Endodermal cell (in vitro differentiated cells): ENCODE measurements at regions not wholly inside any gene's neighbourhood (a gene's known extent, or its start where the extent isn't known, plus 50 kb on each side); places are given as distances from the start of the nearest gene placed in this dataset.

Experiments
- DNase-seq: peaks from one replicate; pipeline ENCODE4 v3.0.0-alpha.2; 2017
- H3K27ac ChIP-seq: 2 replicates; pipeline ENCODE4 v1.5.1; 2013; ENCODE audit warnings: mild to moderate bottlenecking, low read depth, low read length, moderate library complexity
- H3K27me3 ChIP-seq: 2 replicates; pipeline ENCODE4 v1.6.1; 2013; ENCODE audit warnings: mild to moderate bottlenecking, low read length, moderate library complexity; ENCODE audit not compliant: insufficient read depth, control insufficient read depth, poor library complexity, severe bottlenecking
- H3K36me3 ChIP-seq: 2 replicates; pipeline ENCODE4 v1.7.0; 2013; ENCODE audit warnings: mild to moderate bottlenecking, low read length, moderate library complexity; ENCODE audit not compliant: control insufficient read depth, insufficient read depth
- H3K4me1 ChIP-seq: one replicate; pipeline ENCODE4 v1.7.0; 2013; ENCODE audit warnings: low read length; ENCODE audit not compliant: control insufficient read depth, insufficient read depth
- H3K4me3 ChIP-seq: 2 replicates; pipeline ENCODE4 v1.5.1; 2013; ENCODE audit warnings: mild to moderate bottlenecking, low read length, moderate library complexity
- H3K9ac ChIP-seq: 2 replicates; pipeline ENCODE4 v1.6.1; 2013; ENCODE audit warnings: mild to moderate bottlenecking, low read length, moderate library complexity; ENCODE audit not compliant: poor library complexity, severe bottlenecking; ENCODE audit errors: extremely low read depth
- H3K9me3 ChIP-seq: 2 replicates; pipeline ENCODE4 v1.6.1; 2013; ENCODE audit warnings: mild to moderate bottlenecking, low read length, moderate library complexity; ENCODE audit not compliant: control insufficient read depth
- H3K27ac Mint-ChIP-seq: 2 replicates; pipeline ENCODE4 v1.8.0; 2020; ENCODE audit warnings: mixed read lengths
- H3K27me3 Mint-ChIP-seq: 2 replicates; pipeline ENCODE4 v1.8.0; 2021; ENCODE audit warnings: mild to moderate bottlenecking, mixed read lengths; ENCODE audit not compliant: insufficient read depth
- H3K36me3 Mint-ChIP-seq: 2 replicates; pipeline ENCODE4 v1.8.0; 2020; ENCODE audit warnings: low read depth, mixed read lengths
- H3K4me1 Mint-ChIP-seq: 2 replicates; pipeline ENCODE4 v1.8.0; 2020; ENCODE audit warnings: mixed read lengths
- H3K4me3 Mint-ChIP-seq: 2 replicates; pipeline ENCODE4 v1.8.0; 2020; ENCODE audit warnings: mild to moderate bottlenecking, moderate library complexity, mixed read lengths
- H3K9me3 Mint-ChIP-seq: 2 replicates; pipeline ENCODE4 v1.8.0; 2020; ENCODE audit warnings: mild to moderate bottlenecking, mixed read lengths
- WGBS, 2 experiments: methylation state at CpG; one replicate each; pipeline versions ENCODE4 v1.1.5 to v1.1.7; 2013; ENCODE audit warnings: missing lambda C conversion rate in 2 of 2, mixed read lengths in 1 of 2; ENCODE audit not compliant: insufficient coverage in 1 of 2, insufficient read length in 1 of 2; 5-methylcytosine and 5-hydroxymethylcytosine counted together
- TF ChIP-seq, protein P1 (sequence below): fragments of 200-600 bp; sonication (generic); conservative IDR thresholded peaks from 2 replicates; pipeline ENCODE4 v1.5.0; 2021; ENCODE audit warnings: antibody characterized with exemption, mild to moderate bottlenecking

DNA sequence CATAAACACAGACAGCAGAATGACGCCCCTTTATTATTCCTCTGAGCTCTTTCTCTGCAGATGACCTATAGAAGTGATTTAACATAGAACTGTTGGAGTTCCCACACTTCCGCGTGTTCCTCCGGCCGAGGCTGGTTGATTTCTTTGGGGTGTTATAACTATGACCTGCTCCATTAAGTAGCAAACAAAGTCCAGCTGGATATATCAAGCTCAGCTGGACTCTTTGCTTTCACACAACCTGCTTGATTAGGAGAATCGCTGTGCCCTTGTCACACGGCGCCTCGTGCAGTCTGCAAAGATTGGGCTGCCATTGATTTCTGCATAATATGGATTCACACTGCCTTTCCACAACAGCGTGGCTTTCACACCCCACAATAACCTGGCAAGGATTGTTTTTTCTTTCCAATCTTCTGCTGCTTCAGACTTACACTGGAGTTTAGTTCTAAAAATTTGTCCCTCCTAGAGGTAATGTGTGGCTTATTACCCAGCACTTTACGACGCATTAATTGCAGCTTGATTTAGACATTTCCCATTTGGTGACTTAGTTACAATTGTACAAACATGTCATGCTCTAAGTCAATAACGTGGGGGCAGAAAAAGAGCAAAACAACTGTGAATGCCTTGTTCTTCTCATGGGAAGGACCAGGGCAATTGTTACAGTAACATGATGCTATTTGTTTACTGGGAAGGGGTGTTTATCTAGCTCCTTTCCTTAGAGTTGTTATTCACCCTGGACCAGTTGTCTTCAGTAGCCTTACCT is 485.7 kb downstream of the TXNL1 start:
- Histone ChIP-seq H3K36me3 (no peaks in the 10 kb centered on the region), H3K9me3 (no peaks in the 10 kb centered on the region), H3K27me3 (no peaks in the 10 kb centered on the region), H3K4me1 (peaks cover 6% of the 10 kb centered on the region), H3K9ac (no peak overlapping the region), H3K27ac (peak overlapping the region; percentile 2), H3K4me3 (no peak overlapping the region)
- 86 to 89% methylated on average over 12 to 13 of the region's 13 CpGs for WGBS, 2 experiments
- Mint-ChIP-seq H3K9me3 (peaks cover 2% of the 10 kb centered on the region), H3K27me3 (no peaks in the 10 kb centered on the region), H3K4me3 (no peak overlapping the region), H3K4me1 (peaks cover 8% of the 10 kb centered on the region), H3K36me3 (no peaks in the 10 kb centered on the region), H3K27ac (no peak overlapping the region)
- no peak for DNase-seq
- TF ChIP-seq, protein P1, sequence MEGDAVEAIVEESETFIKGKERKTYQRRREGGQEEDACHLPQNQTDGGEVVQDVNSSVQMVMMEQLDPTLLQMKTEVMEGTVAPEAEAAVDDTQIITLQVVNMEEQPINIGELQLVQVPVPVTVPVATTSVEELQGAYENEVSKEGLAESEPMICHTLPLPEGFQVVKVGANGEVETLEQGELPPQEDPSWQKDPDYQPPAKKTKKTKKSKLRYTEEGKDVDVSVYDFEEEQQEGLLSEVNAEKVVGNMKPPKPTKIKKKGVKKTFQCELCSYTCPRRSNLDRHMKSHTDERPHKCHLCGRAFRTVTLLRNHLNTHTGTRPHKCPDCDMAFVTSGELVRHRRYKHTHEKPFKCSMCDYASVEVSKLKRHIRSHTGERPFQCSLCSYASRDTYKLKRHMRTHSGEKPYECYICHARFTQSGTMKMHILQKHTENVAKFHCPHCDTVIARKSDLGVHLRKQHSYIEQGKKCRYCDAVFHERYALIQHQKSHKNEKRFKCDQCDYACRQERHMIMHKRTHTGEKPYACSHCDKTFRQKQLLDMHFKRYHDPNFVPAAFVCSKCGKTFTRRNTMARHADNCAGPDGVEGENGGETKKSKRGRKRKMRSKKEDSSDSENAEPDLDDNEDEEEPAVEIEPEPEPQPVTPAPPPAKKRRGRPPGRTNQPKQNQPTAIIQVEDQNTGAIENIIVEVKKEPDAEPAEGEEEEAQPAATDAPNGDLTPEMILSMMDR, result no peak

- H3K27ac Mint-ChIP-seq, result no peak overlapping the region
- no peaks in the 10 kb centered on the region for H3K36me3 Mint-ChIP-seq
- TF ChIP-seq, protein P1, result no peak
- no peaks in the 10 kb centered on the region for H3K27me3 Mint-ChIP-seq
- H3K9me3 Mint-ChIP-seq, result no peaks in the 10 kb centered on the region
- no peak overlapping the region for H3K27ac ChIP-seq
- peaks cover 6% of the 10 kb centered on the region for H3K4me1 ChIP-seq
- no peak overlapping the region for H3K4me3 ChIP-seq
- H3K9ac ChIP-seq, result no peak overlapping the region
- H3K9me3 ChIP-seq, result no peaks in the 10 kb centered on the region
- no peak overlapping the region for H3K4me3 Mint-ChIP-seq
- H3K4me1 Mint-ChIP-seq, result peaks cover 8% of the 10 kb centered on the region
- H3K27me3 ChIP-seq, result no peaks in the 10 kb centered on the region
- H3K36me3 ChIP-seq, result no peaks in the 10 kb centered on the region
- DNase-seq, result no peak
These were observed 490.0 kb downstream of the TXNL1 start for GRCh38 chr18:56148373-56148772.

- no peaks in the 10 kb centered on the region for H3K27me3 Mint-ChIP-seq
- no peak for DNase-seq
- H3K36me3 Mint-ChIP-seq, result no peaks in the 10 kb centered on the region
- H3K9me3 ChIP-seq, result no peaks in the 10 kb centered on the region
- H3K9ac ChIP-seq, result no peak overlapping the region
- no peaks in the 10 kb centered on the region for H3K9me3 Mint-ChIP-seq
- TF ChIP-seq, protein P1, result no peak
- peaks cover 4% of the 10 kb centered on the region for H3K4me1 ChIP-seq
- no peak overlapping the region for H3K27ac ChIP-seq
- H3K36me3 ChIP-seq, result no peaks in the 10 kb centered on the region
- H3K27me3 ChIP-seq, result no peaks in the 10 kb centered on the region
- H3K4me1 Mint-ChIP-seq, result peaks cover 2% of the 10 kb centered on the region
- H3K4me3 Mint-ChIP-seq, result no peak overlapping the region
- H3K4me3 ChIP-seq, result no peak overlapping the region
- 80 to 86% methylated on average over 1 of the region's 1 CpG for WGBS, 2 experiments
- no peak overlapping the region for H3K27ac Mint-ChIP-seq
These were observed 491.8 kb downstream of the TXNL1 start for GRCh38 chr18:56146565-56146964.
